ENCODE measurements at regions not wholly inside any gene's neighbourhood (a gene's known extent, or its start where the extent isn't known, plus 50 kb on each side); places are given as distances from the start of the nearest gene placed in this dataset.

DNA sequence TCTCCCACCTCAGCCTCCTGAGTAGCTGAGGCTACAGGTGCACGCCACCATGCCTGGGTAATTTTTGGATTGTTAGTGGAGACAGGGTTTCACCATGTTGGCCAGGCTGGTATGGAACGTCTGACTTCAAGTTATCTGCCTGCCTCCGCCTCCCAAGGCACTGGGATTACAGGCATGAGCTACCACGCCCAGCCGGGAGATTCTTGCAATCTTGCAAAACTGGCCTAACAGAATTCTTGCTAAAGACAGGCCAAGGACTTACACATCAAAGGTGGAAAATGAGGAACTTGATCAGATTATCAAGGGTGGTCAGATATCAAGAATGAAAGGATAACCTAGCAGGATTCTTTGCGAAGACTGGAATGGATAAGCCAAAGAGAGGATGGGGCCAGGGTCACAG lies 98.3 kb upstream of the TIAM1 start:
- Histone ChIP-seq H3K27ac (ENCODE audit: low read depth, low read length) (no peak overlapping the region), H3K9me3 (ENCODE audit: low read depth, low read length) (peaks cover 2% of the 10 kb centered on the region), H3K36me3 (ENCODE audit: insufficient read depth, low read length) (no peaks in the 10 kb centered on the region), H3K79me2 (ENCODE audit: insufficient read depth, low read length) (no peaks in the 10 kb centered on the region), H3K4me1 (ENCODE audit: insufficient read depth, low read length) (no peaks in the 10 kb centered on the region), H3K27me3 (ENCODE audit: insufficient read depth, low read length) (no peaks in the 10 kb centered on the region), H3K4me2 (ENCODE audit: insufficient read depth, low read length) (no peak overlapping the region), H3K4me3 (ENCODE audit: insufficient read depth, low read length) (no peak overlapping the region), H4K20me1 (ENCODE audit: insufficient read depth, low read length) (no peaks in the 10 kb centered on the region), H2AFZ (ENCODE audit: low read length) (no peak overlapping the region)
- DNase-seq (ENCODE audit: insufficient read length, low spot score, missing footprints): no peak
- TF ChIP-seq, protein P1, sequence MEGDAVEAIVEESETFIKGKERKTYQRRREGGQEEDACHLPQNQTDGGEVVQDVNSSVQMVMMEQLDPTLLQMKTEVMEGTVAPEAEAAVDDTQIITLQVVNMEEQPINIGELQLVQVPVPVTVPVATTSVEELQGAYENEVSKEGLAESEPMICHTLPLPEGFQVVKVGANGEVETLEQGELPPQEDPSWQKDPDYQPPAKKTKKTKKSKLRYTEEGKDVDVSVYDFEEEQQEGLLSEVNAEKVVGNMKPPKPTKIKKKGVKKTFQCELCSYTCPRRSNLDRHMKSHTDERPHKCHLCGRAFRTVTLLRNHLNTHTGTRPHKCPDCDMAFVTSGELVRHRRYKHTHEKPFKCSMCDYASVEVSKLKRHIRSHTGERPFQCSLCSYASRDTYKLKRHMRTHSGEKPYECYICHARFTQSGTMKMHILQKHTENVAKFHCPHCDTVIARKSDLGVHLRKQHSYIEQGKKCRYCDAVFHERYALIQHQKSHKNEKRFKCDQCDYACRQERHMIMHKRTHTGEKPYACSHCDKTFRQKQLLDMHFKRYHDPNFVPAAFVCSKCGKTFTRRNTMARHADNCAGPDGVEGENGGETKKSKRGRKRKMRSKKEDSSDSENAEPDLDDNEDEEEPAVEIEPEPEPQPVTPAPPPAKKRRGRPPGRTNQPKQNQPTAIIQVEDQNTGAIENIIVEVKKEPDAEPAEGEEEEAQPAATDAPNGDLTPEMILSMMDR (IDR thresholded peaks at IDR 0.05; ENCODE audit: extremely low read depth, low read depth, low read length): no peak

DNA sequence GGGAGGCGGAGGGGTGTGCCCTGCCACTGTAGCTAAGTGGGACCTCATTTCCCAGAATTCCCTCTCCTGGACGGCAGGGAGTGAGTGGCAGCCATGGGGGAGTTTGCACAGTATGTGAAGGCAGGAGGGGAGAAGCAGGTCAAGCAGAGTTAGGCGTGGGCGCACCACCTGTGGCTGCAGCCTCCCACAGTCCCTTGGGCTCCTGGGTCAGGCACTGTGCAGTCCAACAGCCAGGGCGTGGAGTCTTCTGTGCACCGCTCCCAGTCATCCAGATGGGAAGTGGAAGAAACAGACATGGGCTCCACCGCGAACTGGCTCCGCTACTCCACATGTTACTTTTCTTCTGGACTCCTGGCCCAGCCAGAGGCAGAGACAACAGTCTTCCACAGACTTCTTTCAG lies 85.4 kb upstream of the TIAM1 start:
- Histone ChIP-seq H4K20me1 (ENCODE audit: insufficient read depth, low read length) (no peaks in the 10 kb centered on the region), H3K27me3 (ENCODE audit: insufficient read depth, low read length) (no peaks in the 10 kb centered on the region), H2AFZ (ENCODE audit: low read length) (no peak overlapping the region), H3K79me2 (ENCODE audit: insufficient read depth, low read length) (no peaks in the 10 kb centered on the region), H3K4me2 (ENCODE audit: insufficient read depth, low read length) (no peak overlapping the region), H3K36me3 (ENCODE audit: insufficient read depth, low read length) (no peaks in the 10 kb centered on the region), H3K4me1 (ENCODE audit: insufficient read depth, low read length) (no peaks in the 10 kb centered on the region), H3K9me3 (ENCODE audit: low read depth, low read length) (no peaks in the 10 kb centered on the region), H3K4me3 (ENCODE audit: insufficient read depth, low read length) (no peak overlapping the region), H3K27ac (ENCODE audit: low read depth, low read length) (no peak overlapping the region)
- DNase-seq (ENCODE audit: insufficient read length, low spot score, missing footprints): no peak
- TF ChIP-seq, protein P1 (IDR thresholded peaks at IDR 0.05; ENCODE audit: extremely low read depth, low read depth, low read length): no peak

- no peaks in the 10 kb centered on the region for H3K79me2 ChIP-seq (ENCODE audit: insufficient read depth, low read length)
- H3K27ac ChIP-seq (ENCODE audit: low read depth, low read length): no peak overlapping the region
- DNase-seq (ENCODE audit: insufficient read length, low spot score, missing footprints): no peak
- H3K4me3 ChIP-seq (ENCODE audit: insufficient read depth, low read length): no peak overlapping the region
- no peaks in the 10 kb centered on the region for H3K4me1 ChIP-seq (ENCODE audit: insufficient read depth, low read length)
- H3K27me3 ChIP-seq (ENCODE audit: insufficient read depth, low read length): no peaks in the 10 kb centered on the region
- no peaks in the 10 kb centered on the region for H3K9me3 ChIP-seq (ENCODE audit: low read depth, low read length)
- no peaks in the 10 kb centered on the region for H4K20me1 ChIP-seq (ENCODE audit: insufficient read depth, low read length)
- TF ChIP-seq, protein P1 (IDR thresholded peaks at IDR 0.05; ENCODE audit: extremely low read depth, low read depth, low read length): no peak
- no peak overlapping the region for H3K4me2 ChIP-seq (ENCODE audit: insufficient read depth, low read length)
- H3K36me3 ChIP-seq (ENCODE audit: insufficient read depth, low read length): no peaks in the 10 kb centered on the region
- H2AFZ ChIP-seq (ENCODE audit: low read length): no peak overlapping the region
Measured at GRCh38 chr21:31426235-31426797, 82.3 kb upstream of the TIAM1 start.

DNA sequence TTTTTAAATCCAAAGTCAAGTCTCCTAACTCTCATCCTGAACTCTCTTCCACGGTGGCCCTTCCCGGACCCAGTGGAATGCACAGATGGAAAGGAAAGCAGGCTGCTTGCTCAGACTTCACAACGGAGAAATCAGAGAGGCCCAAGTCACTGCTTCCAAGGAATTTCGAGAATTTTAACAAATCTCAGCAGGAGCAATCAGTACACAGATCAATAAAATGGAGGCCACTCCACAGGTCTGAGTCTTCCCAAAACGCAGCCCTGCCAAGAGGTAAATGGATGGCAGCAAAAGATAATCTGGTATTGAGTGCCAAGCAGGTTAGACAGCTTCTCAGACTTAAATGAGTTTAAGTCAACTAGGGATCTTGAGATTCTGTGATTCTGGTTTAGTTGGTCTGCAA lies 81.1 kb upstream of the TIAM1 start:
- TF ChIP-seq, protein P1 (IDR thresholded peaks at IDR 0.05; ENCODE audit: extremely low read depth, low read depth, low read length): no peak
- no peaks in the 10 kb centered on the region for H3K9me3 ChIP-seq (ENCODE audit: low read depth, low read length)
- H2AFZ ChIP-seq (ENCODE audit: low read length): no peak overlapping the region

More for the DNA sequence above, 81.1 kb upstream of the TIAM1 start:
- Histone ChIP-seq H3K4me2 (ENCODE audit: insufficient read depth, low read length) (no peak overlapping the region), H3K27ac (ENCODE audit: low read depth, low read length) (no peak overlapping the region), H3K27me3 (ENCODE audit: insufficient read depth, low read length) (no peaks in the 10 kb centered on the region), H4K20me1 (ENCODE audit: insufficient read depth, low read length) (no peaks in the 10 kb centered on the region), H3K36me3 (ENCODE audit: insufficient read depth, low read length) (no peaks in the 10 kb centered on the region), H3K4me3 (ENCODE audit: insufficient read depth, low read length) (no peak overlapping the region), H3K4me1 (ENCODE audit: insufficient read depth, low read length) (no peaks in the 10 kb centered on the region), H3K79me2 (ENCODE audit: insufficient read depth, low read length) (no peaks in the 10 kb centered on the region)
- DNase-seq (ENCODE audit: insufficient read length, low spot score, missing footprints): no peak
